GM12872 (cell line): ENCODE measurements at regions not wholly inside any gene's neighbourhood (a gene's known extent, or its start where the extent isn't known, plus 50 kb on each side); places are given as distances from the start of the nearest gene placed in this dataset.

ENCODE experiments used
- TF ChIP-seq, protein P1 (sequence below): IDR thresholded peaks from 3 replicates; pipeline ENCODE4 v1.5.1; 2011; ENCODE audit warnings: low read depth, mild to moderate bottlenecking, low read length, moderate library complexity; ENCODE audit not compliant: insufficient read depth

DNA sequence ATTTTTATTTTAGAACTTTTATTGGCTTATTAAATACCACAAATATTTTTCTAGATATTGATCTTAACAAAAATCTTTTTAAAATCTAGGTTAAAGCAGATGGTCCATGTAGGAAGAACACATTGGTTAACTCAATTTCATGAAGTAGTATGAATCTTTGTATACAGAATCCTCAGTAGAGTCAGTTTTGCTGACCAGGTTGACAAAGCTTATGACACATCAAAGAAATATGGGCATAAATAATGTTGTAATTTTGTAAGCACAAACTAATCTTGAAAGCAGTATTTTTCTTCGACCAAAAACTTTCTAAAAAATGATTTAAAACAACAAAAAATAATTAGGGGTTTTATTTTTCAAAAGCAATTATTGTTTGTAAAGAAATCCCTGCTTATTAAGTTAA lies 479.3 kb upstream of the PCDH10 start:
- TF ChIP-seq, protein P1, sequence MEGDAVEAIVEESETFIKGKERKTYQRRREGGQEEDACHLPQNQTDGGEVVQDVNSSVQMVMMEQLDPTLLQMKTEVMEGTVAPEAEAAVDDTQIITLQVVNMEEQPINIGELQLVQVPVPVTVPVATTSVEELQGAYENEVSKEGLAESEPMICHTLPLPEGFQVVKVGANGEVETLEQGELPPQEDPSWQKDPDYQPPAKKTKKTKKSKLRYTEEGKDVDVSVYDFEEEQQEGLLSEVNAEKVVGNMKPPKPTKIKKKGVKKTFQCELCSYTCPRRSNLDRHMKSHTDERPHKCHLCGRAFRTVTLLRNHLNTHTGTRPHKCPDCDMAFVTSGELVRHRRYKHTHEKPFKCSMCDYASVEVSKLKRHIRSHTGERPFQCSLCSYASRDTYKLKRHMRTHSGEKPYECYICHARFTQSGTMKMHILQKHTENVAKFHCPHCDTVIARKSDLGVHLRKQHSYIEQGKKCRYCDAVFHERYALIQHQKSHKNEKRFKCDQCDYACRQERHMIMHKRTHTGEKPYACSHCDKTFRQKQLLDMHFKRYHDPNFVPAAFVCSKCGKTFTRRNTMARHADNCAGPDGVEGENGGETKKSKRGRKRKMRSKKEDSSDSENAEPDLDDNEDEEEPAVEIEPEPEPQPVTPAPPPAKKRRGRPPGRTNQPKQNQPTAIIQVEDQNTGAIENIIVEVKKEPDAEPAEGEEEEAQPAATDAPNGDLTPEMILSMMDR = no peak

GRCh38 chr4:132670557-132670956 lies 478.5 kb upstream of the PCDH10 start:
- TF ChIP-seq, protein P1 = no peak

DNA sequence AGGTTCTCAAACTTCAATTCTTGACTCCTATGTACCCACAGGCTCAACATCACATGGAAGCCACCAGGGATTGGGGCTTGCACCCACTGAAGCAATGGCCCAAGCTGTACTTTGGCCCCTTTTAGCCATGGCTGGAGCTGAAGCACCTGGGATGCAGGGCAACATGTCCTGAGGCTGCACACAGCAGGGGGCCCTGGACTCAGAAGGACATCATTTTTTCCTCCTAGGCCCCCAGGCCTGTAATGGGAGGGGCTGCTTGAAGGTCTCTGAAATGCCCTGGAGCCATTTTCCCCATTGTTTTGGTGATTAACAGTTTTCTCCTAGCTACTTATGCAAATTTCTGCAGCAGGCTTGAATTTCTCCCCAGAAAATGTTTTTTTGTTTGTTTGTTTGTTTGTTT lies 465.1 kb upstream of the PCDH10 start:
- TF ChIP-seq, protein P1 = no peak

GRCh38 chr4:132691026-132691425 lies 458.1 kb upstream of the PCDH10 start:
- TF ChIP-seq, protein P1 = no peak

- TF ChIP-seq, protein P1 = no peak
These were observed 457.4 kb upstream of the PCDH10 start for GRCh38 chr4:132691668-132692067.

- TF ChIP-seq, protein P1 = no peak
These were observed 454.3 kb upstream of the PCDH10 start for GRCh38 chr4:132694775-132695174.

DNA sequence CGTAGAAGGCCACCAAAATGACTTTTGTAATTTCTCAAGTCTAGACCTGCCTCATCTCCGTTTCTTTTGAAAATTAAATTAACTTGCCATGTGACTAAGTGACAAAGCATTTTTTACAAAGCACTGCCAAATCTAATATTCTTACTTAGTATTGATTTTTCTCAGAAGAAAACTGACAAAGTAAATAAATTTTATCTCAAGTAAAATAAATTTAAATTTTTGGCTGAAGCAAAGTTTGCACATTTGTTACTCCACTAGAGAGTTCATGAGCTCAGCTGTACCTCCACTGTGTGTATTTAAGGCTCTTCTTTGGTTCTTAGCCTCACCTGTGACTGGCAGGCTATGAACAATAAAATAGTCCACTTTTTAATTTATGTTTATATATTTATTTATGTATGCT lies 441.1 kb upstream of the PCDH10 start:
- TF ChIP-seq, protein P1 = no peak

DNA sequence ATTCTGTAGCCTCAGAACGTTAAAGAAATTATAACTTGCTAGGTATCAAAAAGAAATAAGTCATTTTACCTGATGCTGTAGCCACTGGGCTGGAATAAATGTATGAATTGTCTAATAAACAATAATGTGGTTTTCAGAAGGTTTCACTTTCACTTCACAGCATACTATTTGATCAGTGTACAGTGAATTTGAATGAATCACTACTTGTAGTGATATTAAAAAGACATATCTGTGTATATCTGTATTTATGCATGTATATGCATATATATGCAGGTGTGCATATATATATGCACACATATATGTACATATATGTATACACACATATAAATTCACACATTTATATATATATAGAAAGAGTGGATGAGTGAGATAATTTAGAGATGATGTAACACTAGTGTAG lies 440.0 kb upstream of the PCDH10 start:
- TF ChIP-seq, protein P1 = no peak
